ENCODE measurements at regions not wholly inside any gene's neighbourhood (a gene's known extent, or its start where the extent isn't known, plus 50 kb on each side); places are given as distances from the start of the nearest gene placed in this dataset.

DNA sequence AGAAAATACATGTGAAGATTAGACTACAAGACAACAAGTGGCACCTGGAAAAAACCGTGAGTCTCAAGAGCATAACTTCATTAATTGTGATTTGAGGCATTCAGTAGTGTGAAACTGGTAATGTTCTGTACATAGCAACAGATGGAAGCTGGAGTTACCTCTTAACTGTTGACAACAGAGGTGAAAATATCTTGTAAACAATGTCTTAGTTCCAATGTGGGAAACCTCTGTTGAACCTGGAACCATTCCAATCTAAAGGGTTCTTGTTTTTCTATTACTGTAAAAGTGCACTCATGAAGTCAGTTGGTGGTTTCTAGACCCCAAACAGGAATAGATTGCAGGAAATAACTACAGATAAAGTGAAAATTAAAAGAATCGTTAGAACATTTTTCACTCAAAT lies 728.4 kb downstream of the SLITRK1 start:
- Histone ChIP-seq H3K79me1 (ENCODE audit: low read depth, low read length) (no peaks in the 10 kb centered on the region), H3K4me3 (ENCODE audit: low read length in 2 of 2) (no peak overlapping the region), H2AK5ac (ENCODE audit: low read depth, low read length) (no peak overlapping the region), H2BK15ac (ENCODE audit: low read length) (no peak overlapping the region), H3K9ac (ENCODE audit: low read depth, low read length, poor library complexity) (no peak overlapping the region), H3K36me3 (replicated peaks in 1 of 2; ENCODE audit: control insufficient read depth in 2 of 2, insufficient read depth in 2 of 2, low read length in 2 of 2) (no peaks in the 10 kb centered on the region), H4K91ac (ENCODE audit: low read depth, low read length, poor library complexity) (no peak overlapping the region), H3K9me3 (replicated peaks in 1 of 2; ENCODE audit: control insufficient read depth in 2 of 2, insufficient read depth in 1 of 2, low read depth in 1 of 2, low read length in 2 of 2) (peaks cover 0 to 2% of the 10 kb centered on the region in 2 donors), H3K4me2 (ENCODE audit: insufficient read depth, low read length, poor library complexity, severe bottlenecking) (no peak overlapping the region), H2AFZ (ENCODE audit: low read length) (no peak overlapping the region), H3K18ac (ENCODE audit: low read length) (no peak overlapping the region), H3K27ac (replicated peaks; ENCODE audit: low read length) (no peak overlapping the region), H3K4me1 (ENCODE audit: control insufficient read depth in 2 of 2, insufficient read depth in 1 of 2, low read depth in 1 of 2, low read length in 2 of 2) (no peaks in the 10 kb centered on the region), H3K23ac (ENCODE audit: low read depth, low read length, poor library complexity) (no peak overlapping the region), H2BK120ac (ENCODE audit: low read depth, low read length) (no peak overlapping the region), H4K8ac (ENCODE audit: low read depth, low read length) (no peak overlapping the region), H3K4ac (ENCODE audit: low read length) (no peak overlapping the region), H3K27me3 (ENCODE audit: control insufficient read depth in 3 of 3, insufficient read depth in 3 of 3, low read depth in 1 of 3, low read length in 3 of 3) (no peaks in the 10 kb centered on the region), H3K14ac (ENCODE audit: low read length) (no peak overlapping the region), H2BK5ac (ENCODE audit: low read length) (no peak overlapping the region), H2BK12ac (ENCODE audit: low read length) (no peak overlapping the region)
- no CpG with 5 or more reads among the region's 2 CpGs for WGBS, 2 donors (ENCODE audit: extremely low coverage in 2 of 2, insufficient read length in 2 of 2, insufficient replicate concordance in 1 of 2)
- no peak for DNase-seq (ENCODE audit: low spot score)

DNA sequence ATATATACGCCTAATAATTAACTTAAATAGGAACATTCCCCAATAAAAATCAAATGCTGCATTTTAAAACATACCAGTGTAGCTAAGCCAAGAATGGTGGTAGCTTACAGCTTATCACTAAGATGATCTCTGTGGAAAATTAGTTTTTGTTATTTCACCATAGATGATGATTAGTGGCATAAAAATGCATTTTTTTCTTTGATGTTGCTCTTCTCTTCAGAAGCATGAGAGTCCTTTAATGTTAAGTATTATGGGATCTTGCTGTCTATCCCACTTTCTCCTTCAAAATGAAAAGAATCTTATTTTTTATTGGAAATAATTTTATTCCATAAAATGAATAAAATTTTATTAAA lies 731.0 kb downstream of the SLITRK1 start:
- Histone ChIP-seq H3K4me3 (ENCODE audit: low read length in 2 of 2) (no peak overlapping the region), H3K36me3 (replicated peaks in 1 of 2; ENCODE audit: control insufficient read depth in 2 of 2, insufficient read depth in 2 of 2, low read length in 2 of 2) (no peaks in the 10 kb centered on the region), H2AK5ac (ENCODE audit: low read depth, low read length) (no peak overlapping the region)

DNA sequence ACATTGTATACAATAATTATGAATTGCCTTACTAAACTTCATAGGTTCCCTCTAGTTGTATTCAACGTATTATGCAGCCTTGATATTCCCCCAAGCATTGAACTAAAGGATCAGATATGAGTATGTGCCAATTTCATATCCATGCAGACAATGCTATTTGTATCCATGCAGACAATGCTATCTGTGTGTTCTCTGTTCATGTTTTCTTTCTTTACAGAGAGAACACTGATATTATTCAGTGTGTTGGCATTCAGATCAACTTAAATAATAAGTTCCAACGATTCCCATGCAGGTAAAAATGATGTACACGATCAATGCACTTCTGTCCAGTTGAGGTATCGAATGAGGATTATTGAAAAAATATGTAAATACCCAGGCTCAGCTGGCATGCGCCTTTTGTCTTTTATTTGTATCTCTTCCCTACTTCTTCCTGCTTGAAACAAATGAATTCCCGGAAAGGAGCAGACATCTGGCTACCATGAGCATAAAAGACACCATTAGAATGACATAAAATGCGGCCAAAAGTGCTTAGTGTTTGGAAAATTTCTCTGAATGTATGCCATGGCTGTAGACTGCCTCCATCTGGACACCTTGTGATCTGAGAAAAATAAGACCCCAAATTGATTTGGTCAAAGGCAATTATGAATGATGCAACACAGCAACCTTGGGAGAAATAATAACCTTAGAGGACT lies 731.5 kb downstream of the SLITRK1 start:
- no peak overlapping the region for H4K8ac ChIP-seq (ENCODE audit: low read depth, low read length)
- H2BK5ac ChIP-seq (ENCODE audit: low read length): no peak overlapping the region

More for the DNA sequence above, 731.0 kb downstream of the SLITRK1 start:
- no peak for DNase-seq (ENCODE audit: low spot score)
- H3K23ac ChIP-seq (ENCODE audit: low read depth, low read length, poor library complexity): no peak overlapping the region
- H3K4me2 ChIP-seq (ENCODE audit: insufficient read depth, low read length, poor library complexity, severe bottlenecking): no peak overlapping the region
- no peak overlapping the region for H2BK12ac ChIP-seq (ENCODE audit: low read length)
- no peak overlapping the region for H2BK5ac ChIP-seq (ENCODE audit: low read length)
- H2BK120ac ChIP-seq (ENCODE audit: low read depth, low read length): no peak overlapping the region
- H3K9ac ChIP-seq (ENCODE audit: low read depth, low read length, poor library complexity): no peak overlapping the region
- H4K91ac ChIP-seq (ENCODE audit: low read depth, low read length, poor library complexity): no peak overlapping the region
- no peak overlapping the region for H2AFZ ChIP-seq (ENCODE audit: low read length)
- no peak overlapping the region for H3K18ac ChIP-seq (ENCODE audit: low read length)
- no peak overlapping the region for H3K4ac ChIP-seq (ENCODE audit: low read length)
- H3K14ac ChIP-seq (ENCODE audit: low read length): no peak overlapping the region
- H3K27me3 ChIP-seq (ENCODE audit: control insufficient read depth in 3 of 3, insufficient read depth in 3 of 3, low read depth in 1 of 3, low read length in 3 of 3): no peaks in the 10 kb centered on the region
- H4K8ac ChIP-seq (ENCODE audit: low read depth, low read length): no peak overlapping the region
- no peaks in the 10 kb centered on the region for H3K4me1 ChIP-seq (ENCODE audit: control insufficient read depth in 2 of 2, insufficient read depth in 1 of 2, low read depth in 1 of 2, low read length in 2 of 2)
- no CpG with 5 or more reads among the region's 1 CpG for WGBS, 2 donors (ENCODE audit: extremely low coverage in 2 of 2, insufficient read length in 2 of 2, insufficient replicate concordance in 1 of 2)
- H3K9me3 ChIP-seq (replicated peaks in 1 of 2; ENCODE audit: control insufficient read depth in 2 of 2, insufficient read depth in 1 of 2, low read depth in 1 of 2, low read length in 2 of 2): no peaks in the 10 kb centered on the region
- no peak overlapping the region for H3K27ac ChIP-seq (replicated peaks; ENCODE audit: low read length)
- H2BK15ac ChIP-seq (ENCODE audit: low read length): no peak overlapping the region
- no peaks in the 10 kb centered on the region for H3K79me1 ChIP-seq (ENCODE audit: low read depth, low read length)

DNA sequence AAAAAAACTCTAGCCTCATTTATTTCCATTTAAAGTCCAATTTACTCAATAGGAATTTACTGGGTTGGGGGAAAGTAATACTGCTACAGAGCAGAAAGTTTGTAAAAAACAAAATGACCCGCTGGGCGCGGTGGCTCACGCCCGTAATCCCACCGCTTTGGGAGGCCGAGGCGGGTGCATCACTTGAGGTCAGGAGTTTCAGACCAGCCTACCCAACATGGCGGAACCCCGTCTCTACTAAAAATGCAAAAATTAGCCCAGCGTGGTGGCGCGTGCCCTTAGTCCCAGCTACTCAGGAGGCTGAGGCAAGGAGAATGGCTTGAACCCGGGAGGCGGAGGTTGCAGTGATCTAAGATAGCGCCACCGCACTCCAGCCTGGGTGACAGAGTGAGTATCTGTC lies 745.6 kb downstream of the SLITRK1 start:
- Histone ChIP-seq H2AK5ac (ENCODE audit: low read depth, low read length) (no peak overlapping the region), H3K18ac (ENCODE audit: low read length) (no peak overlapping the region), H3K27ac (replicated peaks; ENCODE audit: low read length) (no peak overlapping the region), H3K4me3 (ENCODE audit: low read length in 2 of 2) (no peak overlapping the region), H4K8ac (ENCODE audit: low read depth, low read length) (no peak overlapping the region), H3K4me1 (ENCODE audit: control insufficient read depth in 2 of 2, insufficient read depth in 1 of 2, low read depth in 1 of 2, low read length in 2 of 2) (no peaks in the 10 kb centered on the region), H2BK120ac (ENCODE audit: low read depth, low read length) (no peak overlapping the region), H2BK15ac (ENCODE audit: low read length) (no peak overlapping the region), H3K4me2 (ENCODE audit: insufficient read depth, low read length, poor library complexity, severe bottlenecking) (no peak overlapping the region), H2BK5ac (ENCODE audit: low read length) (no peak overlapping the region), H3K9ac (ENCODE audit: low read depth, low read length, poor library complexity) (no peak overlapping the region), H3K23ac (ENCODE audit: low read depth, low read length, poor library complexity) (no peak overlapping the region), H3K27me3 (ENCODE audit: control insufficient read depth in 3 of 3, insufficient read depth in 3 of 3, low read depth in 1 of 3, low read length in 3 of 3) (no peaks in the 10 kb centered on the region), H3K9me3 (replicated peaks in 1 of 2; ENCODE audit: control insufficient read depth in 2 of 2, insufficient read depth in 1 of 2, low read depth in 1 of 2, low read length in 2 of 2) (no peaks in the 10 kb centered on the region), H2BK12ac (ENCODE audit: low read length) (no peak overlapping the region), H2AFZ (ENCODE audit: low read length) (no peak overlapping the region), H4K91ac (ENCODE audit: low read depth, low read length, poor library complexity) (no peak overlapping the region), H3K4ac (ENCODE audit: low read length) (no peak overlapping the region), H3K36me3 (replicated peaks in 1 of 2; ENCODE audit: control insufficient read depth in 2 of 2, insufficient read depth in 2 of 2, low read length in 2 of 2) (no peaks in the 10 kb centered on the region), H3K79me1 (ENCODE audit: low read depth, low read length) (no peaks in the 10 kb centered on the region), H3K14ac (ENCODE audit: low read length) (no peak overlapping the region)
- DNase-seq (ENCODE audit: low spot score): no peak
- WGBS, 2 donors (ENCODE audit: extremely low coverage in 2 of 2, insufficient read length in 2 of 2, insufficient replicate concordance in 1 of 2): no CpG with 5 or more reads among the region's 17 CpGs

More for the DNA sequence above, 731.5 kb downstream of the SLITRK1 start:
- Histone ChIP-seq H3K23ac (ENCODE audit: low read depth, low read length, poor library complexity) (no peak overlapping the region), H3K9ac (ENCODE audit: low read depth, low read length, poor library complexity) (no peak overlapping the region), H3K36me3 (replicated peaks in 1 of 2; ENCODE audit: control insufficient read depth in 2 of 2, insufficient read depth in 2 of 2, low read length in 2 of 2) (no peaks in the 10 kb centered on the region), H2AK5ac (ENCODE audit: low read depth, low read length) (no peak overlapping the region), H3K18ac (ENCODE audit: low read length) (no peak overlapping the region), H2BK12ac (ENCODE audit: low read length) (no peak overlapping the region), H3K9me3 (replicated peaks in 1 of 2; ENCODE audit: control insufficient read depth in 2 of 2, insufficient read depth in 1 of 2, low read depth in 1 of 2, low read length in 2 of 2) (no peaks in the 10 kb centered on the region), H4K91ac (ENCODE audit: low read depth, low read length, poor library complexity) (no peak overlapping the region), H3K4me3 (ENCODE audit: low read length in 2 of 2) (no peak overlapping the region), H3K79me1 (ENCODE audit: low read depth, low read length) (no peaks in the 10 kb centered on the region), H3K27ac (replicated peaks; ENCODE audit: low read length) (no peak overlapping the region), H3K14ac (ENCODE audit: low read length) (no peak overlapping the region), H3K4ac (ENCODE audit: low read length) (no peak overlapping the region), H3K4me2 (ENCODE audit: insufficient read depth, low read length, poor library complexity, severe bottlenecking) (no peak overlapping the region), H2AFZ (ENCODE audit: low read length) (peak overlapping the region; percentile 42), H2BK15ac (ENCODE audit: low read length) (no peak overlapping the region), H3K4me1 (ENCODE audit: control insufficient read depth in 2 of 2, insufficient read depth in 1 of 2, low read depth in 1 of 2, low read length in 2 of 2) (no peaks in the 10 kb centered on the region), H2BK120ac (ENCODE audit: low read depth, low read length) (no peak overlapping the region), H3K27me3 (ENCODE audit: control insufficient read depth in 3 of 3, insufficient read depth in 3 of 3, low read depth in 1 of 3, low read length in 3 of 3) (no peaks in the 10 kb centered on the region)
- DNase-seq (ENCODE audit: low spot score): no peak
- WGBS, 2 donors (ENCODE audit: extremely low coverage in 2 of 2, insufficient read length in 2 of 2, insufficient replicate concordance in 1 of 2): no CpG with 5 or more reads among the region's 7 CpGs

Data from neuronal stem cell (in vitro differentiated cells).